Gastrocnemius medialis (tissue), 4 donors: ENCODE measurements at regions not wholly inside any gene's neighbourhood (a gene's known extent, or its start where the extent isn't known, plus 50 kb on each side); places are given as distances from the start of the nearest gene placed in this dataset.

ENCODE experiments used
- ATAC-seq, 2 donors: fragments of 150-250 bp; one replicate each; pipeline ENCODE4 v1.9.1; 2016
- DNase-seq, 2 donors: peaks; one replicate each; pipeline ENCODE4 v3.0.0-alpha.2; 2019
- H3K27ac ChIP-seq, 4 donors: fragments of 200-600 bp; sonication (generic); 1 replicate in 1 of 4; 2 replicates in 3 of 4; pipeline ENCODE4 v1.5.1; 2016 to 2018; ENCODE audit warnings: mild to moderate bottlenecking in 2 of 4, moderate library complexity in 1 of 4
- H3K27me3 ChIP-seq, 3 donors: fragments of 200-600 bp; sonication (generic) in 2 of 3; 1 replicate in 1 of 3; 2 replicates in 2 of 3; pipeline versions ENCODE4 v1.5.1 to v1.6.0; 2016 to 2019; ENCODE audit warnings: mild to moderate bottlenecking in 1 of 3, moderate library complexity in 1 of 3
- H3K36me3 ChIP-seq, 2 donors: fragments of 200-600 bp; sonication (generic) in 1 of 2; one replicate each; pipeline ENCODE4 v1.5.1; 2017 to 2018
- H3K4me1 ChIP-seq, 2 donors: fragments of 200-600 bp; sonication (generic) in 1 of 2; one replicate each; pipeline ENCODE4 v1.5.1; 2016 to 2017; ENCODE audit warnings: mild to moderate bottlenecking in 2 of 2
- H3K4me3 ChIP-seq, 4 donors: fragments of 200-600 bp; sonication (generic) in 3 of 4; 1 replicate in 1 of 4; 2 replicates in 3 of 4; pipeline ENCODE4 v1.5.1; 2016 to 2019; ENCODE audit warnings: mild to moderate bottlenecking in 2 of 4
- H3K9me3 ChIP-seq, 3 donors: fragments of 200-600 bp; sonication (generic) in 2 of 3; 1 replicate in 1 of 3; 2 replicates in 2 of 3; pipeline ENCODE4 v1.5.1; 2016 to 2019
- POLR2A ChIP-seq, 2 donors: fragments of 450-650 bp; IDR thresholded peaks; one replicate each; pipeline ENCODE4 v1.6.1; 2017; ENCODE audit warnings: antibody characterized with exemption in 2 of 2, mild to moderate bottlenecking in 2 of 2, moderate library complexity in 2 of 2
- in situ Hi-C, 4 donors: fragments of 200-750 bp; cut with MboI; loops; one replicate each; pipeline versions ENCODE4 v1.15.0 to v1.8.0; 2017; ENCODE audit warnings: low sequenced_read_pairs in 4 of 4
- intact Hi-C: fragments of 100-400 bp; cut with DNase I; formaldehyde crosslinking; loops from one replicate; pipeline ENCODE4 v1.15.1; 2023; ENCODE audit warnings: low total_unique reads
- TF ChIP-seq, protein P1 (sequence below), 5 experiments: fragments of 450-650 bp in 3 of 5; fragments of 200-600 bp in 2 of 5; sonication (generic) in 2 of 5; IDR thresholded peaks in 4 of 5; conservative IDR thresholded peaks in 1 of 5; 1 replicate in 4 of 5; 2 replicates in 1 of 5; pipeline ENCODE4 v1.5.1; 2016 to 2019; ENCODE audit warnings: antibody characterized with exemption in 5 of 5, mild to moderate bottlenecking in 3 of 5, moderate library complexity in 3 of 5

DNA sequence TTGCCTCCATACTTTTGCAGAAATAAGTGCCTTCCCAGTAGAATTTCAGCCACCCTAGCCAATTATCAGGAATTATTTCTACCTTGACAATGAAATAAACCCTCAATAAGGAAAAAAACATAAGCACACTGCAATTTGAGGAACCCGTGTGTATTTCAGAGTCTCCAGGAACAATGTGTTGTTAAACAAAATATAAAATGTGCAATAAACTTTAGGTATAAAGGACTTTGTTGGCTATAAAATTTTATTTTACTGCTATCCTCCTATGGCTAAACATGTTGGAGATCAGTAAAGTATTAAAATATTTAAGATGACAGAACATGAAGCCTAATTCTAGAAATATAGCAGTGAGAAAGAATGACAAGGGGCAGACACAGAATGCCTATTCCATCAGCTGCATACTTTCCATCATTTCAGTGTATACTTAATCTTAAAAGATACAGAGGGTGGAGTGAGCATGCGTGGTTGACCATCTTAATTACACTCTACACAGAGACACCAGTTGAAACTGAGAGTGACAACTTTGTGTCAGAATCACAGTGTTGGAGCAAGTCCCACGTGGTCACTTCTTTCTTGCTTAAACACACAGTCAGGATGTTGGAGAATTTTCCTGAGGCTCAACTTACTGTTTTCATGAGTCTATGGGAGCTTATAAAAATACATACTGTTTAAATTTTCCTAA is 79.0 kb upstream of the SUCLG2 start:
- DNase-seq: no peak
- Histone ChIP-seq H3K36me3 (no peaks in the 10 kb centered on the region), H3K9me3 (no peaks in the 10 kb centered on the region), H3K27ac (no peak overlapping the region), H3K4me1 (no peaks in the 10 kb centered on the region), H3K27me3 (no peaks in the 10 kb centered on the region), H3K4me3 (no peak overlapping the region)
- ATAC-seq: no peak
- in situ Hi-C loops (no loop called here), intact Hi-C loops (no loop called here)
- no peak for TF ChIP-seq POLR2A (IDR thresholded peaks at IDR 0.05)

DNA sequence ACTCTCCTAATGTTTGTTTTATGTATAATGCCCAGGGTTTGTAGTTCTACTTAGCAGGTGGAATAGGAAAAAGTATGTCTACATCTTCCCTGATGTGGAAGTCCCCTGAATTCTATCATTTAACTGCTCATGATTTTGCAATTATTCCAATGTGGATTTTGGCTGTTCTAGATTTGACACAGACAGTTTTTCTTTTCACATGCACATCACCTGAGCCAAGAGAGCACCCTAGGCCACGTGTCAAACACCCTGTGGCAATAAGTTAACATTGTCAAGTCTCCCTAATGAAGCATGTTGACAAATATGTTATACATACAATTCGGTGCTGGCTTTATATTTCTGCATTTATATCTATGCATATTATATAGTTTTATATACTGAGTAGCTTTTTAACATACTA is 70.0 kb upstream of the SUCLG2 start:
- intact Hi-C loops: no loop called here
- in situ Hi-C loops: no loop called here
- ATAC-seq: no peak

DNA sequence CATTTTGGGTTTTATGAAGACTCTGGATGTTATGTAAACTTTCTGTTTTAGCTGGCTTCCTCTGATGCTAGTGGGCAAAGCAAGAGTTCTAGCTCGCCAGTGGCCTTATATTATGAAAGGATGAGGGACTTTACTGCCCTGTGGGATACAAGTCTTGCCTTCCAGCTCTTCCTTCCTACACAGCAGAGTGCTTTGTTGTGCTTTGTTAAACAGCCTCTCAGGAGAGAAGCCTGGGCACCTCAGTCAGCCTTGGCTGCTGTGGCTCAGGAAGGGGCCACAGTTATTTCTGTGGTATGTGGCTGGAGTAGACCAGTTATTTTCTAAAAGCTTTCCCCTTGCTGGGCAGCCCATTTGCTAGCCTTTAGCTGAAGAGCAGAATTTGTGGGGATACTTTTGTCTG is 69.5 kb upstream of the SUCLG2 start:
- Histone ChIP-seq H3K36me3 (no peaks in the 10 kb centered on the region), H3K9me3 (no peaks in the 10 kb centered on the region), H3K27me3 (no peaks in the 10 kb centered on the region), H3K27ac (no peak overlapping the region), H3K4me1 (no peaks in the 10 kb centered on the region), H3K4me3 (no peak overlapping the region)
- in situ Hi-C loops: no loop called here
- intact Hi-C loops: no loop called here
- DNase-seq: no peak
- TF ChIP-seq, protein P1, sequence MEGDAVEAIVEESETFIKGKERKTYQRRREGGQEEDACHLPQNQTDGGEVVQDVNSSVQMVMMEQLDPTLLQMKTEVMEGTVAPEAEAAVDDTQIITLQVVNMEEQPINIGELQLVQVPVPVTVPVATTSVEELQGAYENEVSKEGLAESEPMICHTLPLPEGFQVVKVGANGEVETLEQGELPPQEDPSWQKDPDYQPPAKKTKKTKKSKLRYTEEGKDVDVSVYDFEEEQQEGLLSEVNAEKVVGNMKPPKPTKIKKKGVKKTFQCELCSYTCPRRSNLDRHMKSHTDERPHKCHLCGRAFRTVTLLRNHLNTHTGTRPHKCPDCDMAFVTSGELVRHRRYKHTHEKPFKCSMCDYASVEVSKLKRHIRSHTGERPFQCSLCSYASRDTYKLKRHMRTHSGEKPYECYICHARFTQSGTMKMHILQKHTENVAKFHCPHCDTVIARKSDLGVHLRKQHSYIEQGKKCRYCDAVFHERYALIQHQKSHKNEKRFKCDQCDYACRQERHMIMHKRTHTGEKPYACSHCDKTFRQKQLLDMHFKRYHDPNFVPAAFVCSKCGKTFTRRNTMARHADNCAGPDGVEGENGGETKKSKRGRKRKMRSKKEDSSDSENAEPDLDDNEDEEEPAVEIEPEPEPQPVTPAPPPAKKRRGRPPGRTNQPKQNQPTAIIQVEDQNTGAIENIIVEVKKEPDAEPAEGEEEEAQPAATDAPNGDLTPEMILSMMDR (IDR thresholded peaks at IDR 0.05 in 4 of 5, conservative IDR thresholded peaks at IDR 0.05 in 1 of 5): no peak
- no peak for TF ChIP-seq POLR2A (IDR thresholded peaks at IDR 0.05)
- ATAC-seq: no peak

More for the DNA sequence above, 70.0 kb upstream of the SUCLG2 start:
- Histone ChIP-seq H3K4me3 (no peak overlapping the region), H3K36me3 (no peaks in the 10 kb centered on the region), H3K27me3 (no peaks in the 10 kb centered on the region), H3K9me3 (no peaks in the 10 kb centered on the region), H3K4me1 (no peaks in the 10 kb centered on the region), H3K27ac (no peak overlapping the region)
- TF ChIP-seq, protein P1 (IDR thresholded peaks at IDR 0.05 in 4 of 5, conservative IDR thresholded peaks at IDR 0.05 in 1 of 5): no peak
- no peak for DNase-seq

DNA sequence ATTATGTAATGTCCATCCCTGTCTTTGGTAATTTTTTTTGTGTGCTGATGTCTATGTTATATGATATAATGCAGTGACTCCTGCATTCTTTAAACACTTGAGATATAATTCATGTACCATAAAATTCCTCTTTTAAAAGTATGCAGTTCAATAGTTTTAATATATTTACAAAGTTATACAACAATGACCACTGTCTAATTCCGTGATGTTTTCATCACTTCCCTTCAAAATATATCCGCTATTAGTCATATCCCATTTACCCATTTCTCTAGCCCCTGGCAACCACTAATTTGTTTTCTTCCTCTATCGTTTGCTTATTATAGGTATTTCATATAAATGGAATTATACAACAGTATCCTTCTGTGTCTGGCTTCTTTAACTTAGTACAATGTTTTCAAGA is 64.9 kb upstream of the SUCLG2 start:
- TF ChIP-seq, protein P1 (IDR thresholded peaks at IDR 0.05 in 4 of 5, conservative IDR thresholded peaks at IDR 0.05 in 1 of 5): no peak
- no peak for TF ChIP-seq POLR2A (IDR thresholded peaks at IDR 0.05)
- ATAC-seq: no peak
- no peak for DNase-seq
- no peaks in the 10 kb centered on the region for H3K27me3 ChIP-seq
- intact Hi-C loops (no loop called here), in situ Hi-C loops (no loop called here)
- no peaks in the 10 kb centered on the region for H3K36me3 ChIP-seq
- no peak overlapping the region for H3K4me3 ChIP-seq
- no peak overlapping the region for H3K27ac ChIP-seq
- H3K9me3 ChIP-seq: no peaks in the 10 kb centered on the region
- no peaks in the 10 kb centered on the region for H3K4me1 ChIP-seq

DNA sequence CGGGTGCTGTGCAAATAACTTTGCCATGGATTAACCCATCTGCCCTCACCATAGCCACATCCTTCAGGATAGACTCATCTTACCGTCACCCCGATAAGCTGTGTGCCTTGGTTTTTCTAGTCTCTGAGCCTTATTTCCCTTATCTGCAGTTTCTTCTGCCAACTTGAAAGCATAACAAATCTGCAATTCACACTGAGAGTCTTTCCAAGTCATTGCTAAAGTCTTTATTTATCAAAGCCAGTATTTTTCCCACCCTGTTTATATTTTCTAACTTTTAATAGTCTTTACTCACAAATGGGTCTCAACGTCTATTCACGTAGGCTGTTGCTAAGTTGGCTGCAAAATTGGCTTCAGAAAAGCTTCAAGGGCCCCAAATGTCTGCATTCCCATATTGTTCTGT is 61.6 kb upstream of the SUCLG2 start:
- intact Hi-C loops: no loop called here
- no peak for DNase-seq
- in situ Hi-C loops: no loop called here
- Histone ChIP-seq H3K27me3 (no peaks in the 10 kb centered on the region), H3K4me3 (no peak overlapping the region), H3K36me3 (no peaks in the 10 kb centered on the region), H3K27ac (no peak overlapping the region), H3K4me1 (no peaks in the 10 kb centered on the region), H3K9me3 (no peaks in the 10 kb centered on the region)
- ATAC-seq: no peak
- TF ChIP-seq, protein P1 (IDR thresholded peaks at IDR 0.05 in 4 of 5, conservative IDR thresholded peaks at IDR 0.05 in 1 of 5): no peak
- no peak for TF ChIP-seq POLR2A (IDR thresholded peaks at IDR 0.05)
